ENCODE measurements at regions not wholly inside any gene's neighbourhood (a gene's known extent, or its start where the extent isn't known, plus 50 kb on each side); places are given as distances from the start of the nearest gene placed in this dataset.
"Not testable (repeated sequence)": the region's sequence is repeated elsewhere in the genome, so short reads cannot be mapped to it uniquely, and the experiment has no call there.

- not testable (repeated sequence) for H3K9me3 Mint-ChIP-seq
Measured at GRCh38 chr5:158034586-158034985, 175.6 kb upstream of the CLINT1 start.

GRCh38 chr5:158033724-158034123 lies 174.8 kb upstream of the CLINT1 start:
- Mint-ChIP-seq H3K4me3 (no peak overlapping the region), H3K36me3 (peaks cover 7% of the 10 kb centered on the region), H3K9me3 (peaks cover 9% of the 10 kb centered on the region)

More at GRCh38 chr5:158034586-158034985, 175.6 kb upstream of the CLINT1 start:
- H3K36me3 Mint-ChIP-seq; H3K4me1 Mint-ChIP-seq; H3K4me3 Mint-ChIP-seq; ATAC-seq (ENCODE audit: low read depth); H3K27ac Mint-ChIP-seq; DNase-seq (ENCODE audit: low spot score in 2 of 2): not testable (repeated sequence)
- peaks cover 19% of the 10 kb centered on the region for H3K27me3 Mint-ChIP-seq

GRCh38 chr5:158033076-158033475 lies 174.1 kb upstream of the CLINT1 start:
- Mint-ChIP-seq H3K36me3 (peaks cover 7% of the 10 kb centered on the region), H3K27me3 (peaks cover 19% of the 10 kb centered on the region), H3K4me3 (no peak overlapping the region), H3K9me3 (peaks cover 9% of the 10 kb centered on the region), H3K4me1 (no peaks in the 10 kb centered on the region), H3K27ac (no peak overlapping the region)
- DNase-seq (ENCODE audit: low spot score in 2 of 2) (no peak), ATAC-seq (ENCODE audit: low read depth) (no peak)

More at GRCh38 chr5:158033724-158034123, 174.8 kb upstream of the CLINT1 start:
- H3K27ac Mint-ChIP-seq = no peak overlapping the region
- DNase-seq (ENCODE audit: low spot score in 2 of 2) = no peak
- peaks cover 19% of the 10 kb centered on the region for H3K27me3 Mint-ChIP-seq
- H3K4me1 Mint-ChIP-seq = no peaks in the 10 kb centered on the region
- no peak for ATAC-seq (ENCODE audit: low read depth)

- Mint-ChIP-seq H3K36me3 (peaks cover 7% of the 10 kb centered on the region), H3K4me3 (no peak overlapping the region), H3K27ac (no peak overlapping the region), H3K9me3 (peaks cover 9% of the 10 kb centered on the region), H3K27me3 (peaks cover 19% of the 10 kb centered on the region), H3K4me1 (no peaks in the 10 kb centered on the region)
- ATAC-seq (ENCODE audit: low read depth) = no peak
- no peak for DNase-seq (ENCODE audit: low spot score in 2 of 2)
Measured at GRCh38 chr5:158032246-158032645, 173.3 kb upstream of the CLINT1 start.

- Mint-ChIP-seq H3K4me3 (no peak overlapping the region), H3K36me3 (peaks cover 1% of the 10 kb centered on the region), H3K9me3 (no peaks in the 10 kb centered on the region), H3K27ac (no peak overlapping the region), H3K27me3 (peaks cover 15% of the 10 kb centered on the region), H3K4me1 (no peaks in the 10 kb centered on the region)
- ATAC-seq (ENCODE audit: low read depth) (no peak), DNase-seq (ENCODE audit: low spot score in 2 of 2) (no peak)
Measured at GRCh38 chr5:158027806-158028775, 169.1 kb upstream of the CLINT1 start.

- H3K4me3 Mint-ChIP-seq = no peak overlapping the region
- H3K9me3 Mint-ChIP-seq = no peaks in the 10 kb centered on the region
- H3K36me3 Mint-ChIP-seq = peaks cover 1% of the 10 kb centered on the region
- DNase-seq (ENCODE audit: low spot score in 2 of 2) = no peak
- H3K27me3 Mint-ChIP-seq = peaks cover 11% of the 10 kb centered on the region
- ATAC-seq (ENCODE audit: low read depth) = no peak
- no peak overlapping the region for H3K27ac Mint-ChIP-seq
- no peaks in the 10 kb centered on the region for H3K4me1 Mint-ChIP-seq
Measured at GRCh38 chr5:158026304-158027031, 167.5 kb upstream of the CLINT1 start.

- no peak overlapping the region for H3K27ac Mint-ChIP-seq
- ATAC-seq (ENCODE audit: low read depth) (no peak), DNase-seq (ENCODE audit: low spot score in 2 of 2) (no peak)
- no peaks in the 10 kb centered on the region for H3K4me1 Mint-ChIP-seq
- H3K9me3 Mint-ChIP-seq = no peaks in the 10 kb centered on the region
- no peak overlapping the region for H3K4me3 Mint-ChIP-seq
- peaks cover 13% of the 10 kb centered on the region for H3K27me3 Mint-ChIP-seq
- H3K36me3 Mint-ChIP-seq = peaks cover 1% of the 10 kb centered on the region
Measured at GRCh38 chr5:158023266-158023665, 164.3 kb upstream of the CLINT1 start.

GRCh38 chr5:158022837-158023236 lies 163.9 kb upstream of the CLINT1 start:
- Mint-ChIP-seq H3K9me3 (no peaks in the 10 kb centered on the region), H3K27ac (no peak overlapping the region), H3K27me3 (peaks cover 13% of the 10 kb centered on the region), H3K4me3 (no peak overlapping the region), H3K36me3 (peaks cover 1% of the 10 kb centered on the region), H3K4me1 (no peaks in the 10 kb centered on the region)
- ATAC-seq (ENCODE audit: low read depth) (no peak), DNase-seq (ENCODE audit: low spot score in 2 of 2) (no peak)

- no peak overlapping the region for H3K27ac Mint-ChIP-seq
- no peaks in the 10 kb centered on the region for H3K4me1 Mint-ChIP-seq
- H3K9me3 Mint-ChIP-seq = no peaks in the 10 kb centered on the region
- DNase-seq (ENCODE audit: low spot score in 2 of 2) (no peak), ATAC-seq (ENCODE audit: low read depth) (no peak)
- H3K27me3 Mint-ChIP-seq = peaks cover 13% of the 10 kb centered on the region
- peaks cover 1% of the 10 kb centered on the region for H3K36me3 Mint-ChIP-seq
- no peak overlapping the region for H3K4me3 Mint-ChIP-seq
Measured at GRCh38 chr5:158022393-158022792, 163.4 kb upstream of the CLINT1 start.

- Mint-ChIP-seq H3K27ac (no peak overlapping the region), H3K4me1 (no peaks in the 10 kb centered on the region), H3K9me3 (no peaks in the 10 kb centered on the region), H3K27me3 (peaks cover 16% of the 10 kb centered on the region), H3K36me3 (peaks cover 1% of the 10 kb centered on the region), H3K4me3 (no peak overlapping the region)
- DNase-seq (ENCODE audit: low spot score in 2 of 2) = no peak
- ATAC-seq (ENCODE audit: low read depth) = no peak
Measured at GRCh38 chr5:158020555-158021418, 161.8 kb upstream of the CLINT1 start.

GRCh38 chr5:158017469-158017868 lies 158.5 kb upstream of the CLINT1 start:
- DNase-seq (ENCODE audit: low spot score in 2 of 2) (no peak), ATAC-seq (ENCODE audit: low read depth) (no peak)
- Mint-ChIP-seq H3K36me3 (no peaks in the 10 kb centered on the region), H3K9me3 (no peaks in the 10 kb centered on the region), H3K4me3 (no peak overlapping the region), H3K4me1 (no peaks in the 10 kb centered on the region), H3K27me3 (peaks cover 10% of the 10 kb centered on the region), H3K27ac (no peak overlapping the region)

- H3K4me1 Mint-ChIP-seq = no peaks in the 10 kb centered on the region
- no peak for DNase-seq (ENCODE audit: low spot score in 2 of 2)
- H3K27me3 Mint-ChIP-seq = peaks cover 11% of the 10 kb centered on the region
- no peak overlapping the region for H3K27ac Mint-ChIP-seq
- no peak for ATAC-seq (ENCODE audit: low read depth)
- H3K4me3 Mint-ChIP-seq = no peak overlapping the region
- no peaks in the 10 kb centered on the region for H3K9me3 Mint-ChIP-seq
- H3K36me3 Mint-ChIP-seq = no peaks in the 10 kb centered on the region
Measured at GRCh38 chr5:158014372-158014771, 155.4 kb upstream of the CLINT1 start.

- Mint-ChIP-seq H3K4me1 (no peaks in the 10 kb centered on the region), H3K27ac (no peak overlapping the region), H3K27me3 (peaks cover 11% of the 10 kb centered on the region), H3K9me3 (no peaks in the 10 kb centered on the region), H3K4me3 (no peak overlapping the region), H3K36me3 (no peaks in the 10 kb centered on the region)
- DNase-seq (ENCODE audit: low spot score in 2 of 2) (no peak), ATAC-seq (ENCODE audit: low read depth) (no peak)
Measured at GRCh38 chr5:158013939-158014338, 155.0 kb upstream of the CLINT1 start.
